ENCODE measurements at regions not wholly inside any gene's neighbourhood (a gene's known extent, or its start where the extent isn't known, plus 50 kb on each side); places are given as distances from the start of the nearest gene placed in this dataset.

- Histone ChIP-seq H3K4ac (ENCODE audit: low read length) (no peak overlapping the region), H2BK120ac (ENCODE audit: low read depth, low read length) (no peak overlapping the region), H3K4me1 (ENCODE audit: control insufficient read depth in 2 of 2, insufficient read depth in 1 of 2, low read depth in 1 of 2, low read length in 2 of 2) (no peaks in the 10 kb centered on the region), H3K9ac (ENCODE audit: low read depth, low read length, poor library complexity) (no peak overlapping the region), H3K23ac (ENCODE audit: low read depth, low read length, poor library complexity) (no peak overlapping the region), H3K27ac (replicated peaks; ENCODE audit: low read length) (no peak overlapping the region), H3K18ac (ENCODE audit: low read length) (no peak overlapping the region), H2BK5ac (ENCODE audit: low read length) (no peak overlapping the region), H2BK12ac (ENCODE audit: low read length) (no peak overlapping the region), H2BK15ac (ENCODE audit: low read length) (no peak overlapping the region), H3K79me1 (ENCODE audit: low read depth, low read length) (no peaks in the 10 kb centered on the region), H3K4me2 (ENCODE audit: insufficient read depth, low read length, poor library complexity, severe bottlenecking) (no peak overlapping the region), H3K9me3 (replicated peaks in 1 of 2; ENCODE audit: control insufficient read depth in 2 of 2, insufficient read depth in 1 of 2, low read depth in 1 of 2, low read length in 2 of 2) (no peaks in the 10 kb centered on the region), H3K27me3 (ENCODE audit: control insufficient read depth in 3 of 3, insufficient read depth in 3 of 3, low read depth in 1 of 3, low read length in 3 of 3) (peaks cover 0 to 4% (median 0%) of the 10 kb centered on the region in 3 experiments), H2AFZ (ENCODE audit: low read length) (no peak overlapping the region), H2AK5ac (ENCODE audit: low read depth, low read length) (no peak overlapping the region), H4K8ac (ENCODE audit: low read depth, low read length) (no peak overlapping the region), H3K36me3 (replicated peaks in 1 of 2; ENCODE audit: control insufficient read depth in 2 of 2, insufficient read depth in 2 of 2, low read length in 2 of 2) (no peaks in the 10 kb centered on the region), H4K91ac (ENCODE audit: low read depth, low read length, poor library complexity) (no peak overlapping the region), H3K14ac (ENCODE audit: low read length) (no peak overlapping the region), H3K4me3 (ENCODE audit: low read length in 2 of 2) (no peak overlapping the region)
- no CpG with 5 or more reads among the region's 23 CpGs for WGBS, 2 donors (ENCODE audit: extremely low coverage in 2 of 2, insufficient read length in 2 of 2, insufficient replicate concordance in 1 of 2)
- no peak for DNase-seq (ENCODE audit: low spot score)
Observed at GRCh38 chr22:49440931-49441330, 386.7 kb downstream of the BRD1 start.

- no peak overlapping the region for H2BK15ac ChIP-seq (ENCODE audit: low read length)
- DNase-seq (ENCODE audit: low spot score) = no peak
Observed at GRCh38 chr22:49439373-49439772, 388.3 kb downstream of the BRD1 start.

GRCh38 chr22:49437956-49438355 is 389.7 kb downstream of the BRD1 start:
- Histone ChIP-seq H3K4me3 (ENCODE audit: low read length in 2 of 2) (no peak overlapping the region), H3K27ac (replicated peaks; ENCODE audit: low read length) (no peak overlapping the region), H3K4me2 (ENCODE audit: insufficient read depth, low read length, poor library complexity, severe bottlenecking) (no peak overlapping the region), H3K36me3 (replicated peaks in 1 of 2; ENCODE audit: control insufficient read depth in 2 of 2, insufficient read depth in 2 of 2, low read length in 2 of 2) (no peaks in the 10 kb centered on the region), H2AK5ac (ENCODE audit: low read depth, low read length) (peak overlapping the region; percentile 24), H2BK12ac (ENCODE audit: low read length) (no peak overlapping the region), H2AFZ (ENCODE audit: low read length) (no peak overlapping the region), H3K9ac (ENCODE audit: low read depth, low read length, poor library complexity) (no peak overlapping the region), H2BK5ac (ENCODE audit: low read length) (no peak overlapping the region), H3K14ac (ENCODE audit: low read length) (no peak overlapping the region), H4K91ac (ENCODE audit: low read depth, low read length, poor library complexity) (no peak overlapping the region), H3K23ac (ENCODE audit: low read depth, low read length, poor library complexity) (no peak overlapping the region), H3K27me3 (ENCODE audit: control insufficient read depth in 3 of 3, insufficient read depth in 3 of 3, low read depth in 1 of 3, low read length in 3 of 3) (peaks cover 0 to 5% (median 0%) of the 10 kb centered on the region in 3 experiments), H2BK15ac (ENCODE audit: low read length) (no peak overlapping the region), H3K79me1 (ENCODE audit: low read depth, low read length) (no peaks in the 10 kb centered on the region), H2BK120ac (ENCODE audit: low read depth, low read length) (no peak overlapping the region), H3K9me3 (replicated peaks in 1 of 2; ENCODE audit: control insufficient read depth in 2 of 2, insufficient read depth in 1 of 2, low read depth in 1 of 2, low read length in 2 of 2) (peaks cover 0 to 5% of the 10 kb centered on the region in 2 donors), H3K18ac (ENCODE audit: low read length) (peak overlapping the region; percentile 36), H4K8ac (ENCODE audit: low read depth, low read length) (peak overlapping the region; percentile 7), H3K4me1 (ENCODE audit: control insufficient read depth in 2 of 2, insufficient read depth in 1 of 2, low read depth in 1 of 2, low read length in 2 of 2) (no peaks in the 10 kb centered on the region), H3K4ac (ENCODE audit: low read length) (peak overlapping the region; percentile 59)
- no peak for DNase-seq (ENCODE audit: low spot score)
- WGBS, 2 donors (ENCODE audit: extremely low coverage in 2 of 2, insufficient read length in 2 of 2, insufficient replicate concordance in 1 of 2) = no CpG with 5 or more reads among the region's 16 CpGs

More at GRCh38 chr22:49439373-49439772, 388.3 kb downstream of the BRD1 start:
- H3K4me3 ChIP-seq (ENCODE audit: low read length in 2 of 2) = no peak overlapping the region
- WGBS, 2 donors (ENCODE audit: extremely low coverage in 2 of 2, insufficient read length in 2 of 2, insufficient replicate concordance in 1 of 2) = no CpG with 5 or more reads among the region's 10 CpGs
- H2BK5ac ChIP-seq (ENCODE audit: low read length) = no peak overlapping the region
- no peak overlapping the region for H3K23ac ChIP-seq (ENCODE audit: low read depth, low read length, poor library complexity)
- no peak overlapping the region for H3K4me2 ChIP-seq (ENCODE audit: insufficient read depth, low read length, poor library complexity, severe bottlenecking)
- no peak overlapping the region for H3K14ac ChIP-seq (ENCODE audit: low read length)
- H3K79me1 ChIP-seq (ENCODE audit: low read depth, low read length) = no peaks in the 10 kb centered on the region
- H3K4me1 ChIP-seq (ENCODE audit: control insufficient read depth in 2 of 2, insufficient read depth in 1 of 2, low read depth in 1 of 2, low read length in 2 of 2) = no peaks in the 10 kb centered on the region
- peaks cover 0 to 5% (median 0%) of the 10 kb centered on the region in 3 experiments for H3K27me3 ChIP-seq (ENCODE audit: control insufficient read depth in 3 of 3, insufficient read depth in 3 of 3, low read depth in 1 of 3, low read length in 3 of 3)
- no peak overlapping the region for H2BK120ac ChIP-seq (ENCODE audit: low read depth, low read length)
- no peak overlapping the region for H3K9ac ChIP-seq (ENCODE audit: low read depth, low read length, poor library complexity)
- H3K36me3 ChIP-seq (replicated peaks in 1 of 2; ENCODE audit: control insufficient read depth in 2 of 2, insufficient read depth in 2 of 2, low read length in 2 of 2) = no peaks in the 10 kb centered on the region
- H2BK12ac ChIP-seq (ENCODE audit: low read length) = no peak overlapping the region
- peaks cover 0 to under 1% of the 10 kb centered on the region in 2 donors for H3K9me3 ChIP-seq (replicated peaks in 1 of 2; ENCODE audit: control insufficient read depth in 2 of 2, insufficient read depth in 1 of 2, low read depth in 1 of 2, low read length in 2 of 2)
- no peak overlapping the region for H4K8ac ChIP-seq (ENCODE audit: low read depth, low read length)
- H2AK5ac ChIP-seq (ENCODE audit: low read depth, low read length) = peak overlapping the region; percentile 64
- H3K18ac ChIP-seq (ENCODE audit: low read length) = no peak overlapping the region
- H4K91ac ChIP-seq (ENCODE audit: low read depth, low read length, poor library complexity) = no peak overlapping the region
- no peak overlapping the region for H3K4ac ChIP-seq (ENCODE audit: low read length)
- H3K27ac ChIP-seq (replicated peaks; ENCODE audit: low read length) = no peak overlapping the region
- H2AFZ ChIP-seq (ENCODE audit: low read length) = no peak overlapping the region

- H2BK15ac ChIP-seq (ENCODE audit: low read length) = no peak overlapping the region
- peak overlapping the region; percentile 65 for H3K18ac ChIP-seq (ENCODE audit: low read length)
- WGBS, 2 donors (ENCODE audit: extremely low coverage in 2 of 2, insufficient read length in 2 of 2, insufficient replicate concordance in 1 of 2) = no CpG with 5 or more reads among the region's 17 CpGs
- peaks cover 0 to 5% (median 0%) of the 10 kb centered on the region in 3 experiments for H3K27me3 ChIP-seq (ENCODE audit: control insufficient read depth in 3 of 3, insufficient read depth in 3 of 3, low read depth in 1 of 3, low read length in 3 of 3)
- no peak overlapping the region for H2AK5ac ChIP-seq (ENCODE audit: low read depth, low read length)
- H3K9me3 ChIP-seq (replicated peaks in 1 of 2; ENCODE audit: control insufficient read depth in 2 of 2, insufficient read depth in 1 of 2, low read depth in 1 of 2, low read length in 2 of 2) = peaks cover 0 to 5% of the 10 kb centered on the region in 2 donors
- no peak overlapping the region for H3K23ac ChIP-seq (ENCODE audit: low read depth, low read length, poor library complexity)
- no peak overlapping the region for H4K8ac ChIP-seq (ENCODE audit: low read depth, low read length)
- H2BK12ac ChIP-seq (ENCODE audit: low read length) = no peak overlapping the region
- H3K36me3 ChIP-seq (replicated peaks in 1 of 2; ENCODE audit: control insufficient read depth in 2 of 2, insufficient read depth in 2 of 2, low read length in 2 of 2) = no peaks in the 10 kb centered on the region
- no peak overlapping the region for H3K14ac ChIP-seq (ENCODE audit: low read length)
- no peaks in the 10 kb centered on the region for H3K4me1 ChIP-seq (ENCODE audit: control insufficient read depth in 2 of 2, insufficient read depth in 1 of 2, low read depth in 1 of 2, low read length in 2 of 2)
- no peak overlapping the region for H3K9ac ChIP-seq (ENCODE audit: low read depth, low read length, poor library complexity)
- H2BK120ac ChIP-seq (ENCODE audit: low read depth, low read length) = no peak overlapping the region
- no peaks in the 10 kb centered on the region for H3K79me1 ChIP-seq (ENCODE audit: low read depth, low read length)
- no peak overlapping the region for H4K91ac ChIP-seq (ENCODE audit: low read depth, low read length, poor library complexity)
- DNase-seq (ENCODE audit: low spot score) = no peak
- no peak overlapping the region for H3K4me3 ChIP-seq (ENCODE audit: low read length in 2 of 2)
- no peak overlapping the region for H2BK5ac ChIP-seq (ENCODE audit: low read length)
- H3K4me2 ChIP-seq (ENCODE audit: insufficient read depth, low read length, poor library complexity, severe bottlenecking) = no peak overlapping the region
- no peak overlapping the region for H3K4ac ChIP-seq (ENCODE audit: low read length)
- no peak overlapping the region for H2AFZ ChIP-seq (ENCODE audit: low read length)
- H3K27ac ChIP-seq (replicated peaks; ENCODE audit: low read length) = no peak overlapping the region
Observed at GRCh38 chr22:49437356-49437755, 390.3 kb downstream of the BRD1 start.
